NCI-H526 (cell line): ENCODE measurements at regions not wholly inside any gene's neighbourhood (a gene's known extent, or its start where the extent isn't known, plus 50 kb on each side); places are given as distances from the start of the nearest gene placed in this dataset.

Experiments used
- DNase-seq, 2 experiments: peaks; one replicate each; lab custom pipeline; 2025; lab: John Stamatoyannopoulos, UW

DNA sequence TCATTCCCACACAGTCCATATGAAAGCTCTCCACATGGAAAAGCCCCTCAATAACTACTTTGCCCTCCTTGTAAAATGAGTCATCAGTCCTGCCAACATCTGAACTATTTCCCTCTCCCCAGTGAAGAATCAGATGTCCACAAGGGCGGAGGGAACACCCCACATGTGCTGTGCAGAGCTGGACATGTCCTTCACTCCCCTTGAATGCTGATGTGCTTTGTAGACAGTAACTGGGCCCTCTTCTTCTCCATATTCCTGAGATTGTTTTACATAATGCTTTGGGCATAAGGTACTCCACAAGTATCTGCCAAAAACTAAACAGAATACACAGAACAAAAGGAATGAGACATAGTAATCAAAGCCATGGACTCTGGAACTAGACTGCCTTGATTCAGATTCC is 879.4 kb downstream of the BCL11A start:
- DNase-seq = no peak

DNA sequence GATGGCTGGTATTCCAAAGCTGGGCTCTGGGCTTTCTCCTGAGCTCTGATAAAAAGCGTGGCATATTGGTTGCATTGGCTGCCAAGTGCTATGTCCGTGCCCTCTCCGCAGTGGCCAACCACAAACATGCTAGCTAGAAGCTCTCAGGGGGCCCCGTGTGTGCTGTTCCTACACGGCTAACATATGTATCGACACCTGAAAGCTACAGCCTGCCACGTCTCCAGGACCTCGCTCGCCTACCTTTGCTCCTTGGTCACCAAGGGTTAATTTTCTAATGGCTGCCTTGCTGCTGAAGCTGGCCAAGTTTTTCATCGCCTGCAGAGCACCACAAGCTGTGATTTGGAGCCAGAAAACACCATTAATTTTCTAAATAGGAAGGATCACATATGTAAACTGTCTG is 888.4 kb downstream of the BCL11A start:
- DNase-seq = no peak

DNA sequence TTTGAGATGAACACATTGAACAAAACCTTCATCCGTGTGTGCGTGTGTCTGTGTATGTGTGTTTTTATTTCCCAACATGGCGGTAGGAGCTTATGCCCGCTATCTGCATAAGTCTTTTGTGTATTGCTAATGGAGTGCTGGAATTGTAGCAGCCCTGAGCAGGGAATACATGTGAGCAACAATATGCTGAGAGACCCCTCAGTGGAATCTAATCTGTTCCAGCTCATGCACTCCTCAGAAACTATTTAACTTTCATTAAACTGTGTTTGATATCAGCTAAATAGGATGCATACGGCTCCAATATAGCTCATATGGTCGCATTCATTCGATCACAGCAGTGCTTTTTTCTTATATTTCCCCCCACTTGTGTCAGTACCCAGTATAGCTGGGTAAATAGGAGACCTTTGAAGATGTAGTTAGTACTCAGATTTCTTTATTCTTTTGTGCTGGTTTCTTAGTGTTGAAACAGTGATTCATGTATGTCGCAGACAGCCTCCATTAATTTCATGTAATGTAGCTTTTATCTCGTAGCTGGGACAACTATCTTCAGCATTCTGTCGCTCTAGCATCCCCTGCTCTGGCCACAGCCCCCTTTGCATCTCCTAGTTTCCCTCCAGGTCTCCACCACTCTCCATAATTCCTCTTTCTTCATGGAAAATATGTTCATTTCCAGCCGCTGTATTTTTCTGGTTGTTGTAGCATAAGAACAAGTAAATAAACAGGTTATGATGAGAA is 891.2 kb downstream of the BCL11A start:
- no peak for DNase-seq

DNA sequence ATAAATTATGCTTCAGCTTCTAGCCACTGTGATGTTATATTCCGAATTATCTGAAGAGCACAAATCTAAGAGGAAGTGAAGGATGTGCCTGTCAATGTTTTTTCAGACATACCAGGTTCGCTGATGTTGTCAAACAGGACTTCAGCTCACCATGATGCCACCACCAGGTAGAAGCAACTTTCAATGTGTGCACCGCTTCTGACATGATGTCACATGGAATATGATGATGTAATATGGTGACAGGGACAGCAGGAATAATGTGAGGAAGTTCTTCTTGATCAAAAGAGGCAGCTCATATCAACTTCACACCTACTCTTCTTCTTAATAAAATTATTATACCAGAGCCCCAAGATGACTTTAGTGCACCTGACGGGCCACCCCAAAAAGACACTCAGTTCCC is 893.2 kb downstream of the BCL11A start:
- DNase-seq = no peak

DNA sequence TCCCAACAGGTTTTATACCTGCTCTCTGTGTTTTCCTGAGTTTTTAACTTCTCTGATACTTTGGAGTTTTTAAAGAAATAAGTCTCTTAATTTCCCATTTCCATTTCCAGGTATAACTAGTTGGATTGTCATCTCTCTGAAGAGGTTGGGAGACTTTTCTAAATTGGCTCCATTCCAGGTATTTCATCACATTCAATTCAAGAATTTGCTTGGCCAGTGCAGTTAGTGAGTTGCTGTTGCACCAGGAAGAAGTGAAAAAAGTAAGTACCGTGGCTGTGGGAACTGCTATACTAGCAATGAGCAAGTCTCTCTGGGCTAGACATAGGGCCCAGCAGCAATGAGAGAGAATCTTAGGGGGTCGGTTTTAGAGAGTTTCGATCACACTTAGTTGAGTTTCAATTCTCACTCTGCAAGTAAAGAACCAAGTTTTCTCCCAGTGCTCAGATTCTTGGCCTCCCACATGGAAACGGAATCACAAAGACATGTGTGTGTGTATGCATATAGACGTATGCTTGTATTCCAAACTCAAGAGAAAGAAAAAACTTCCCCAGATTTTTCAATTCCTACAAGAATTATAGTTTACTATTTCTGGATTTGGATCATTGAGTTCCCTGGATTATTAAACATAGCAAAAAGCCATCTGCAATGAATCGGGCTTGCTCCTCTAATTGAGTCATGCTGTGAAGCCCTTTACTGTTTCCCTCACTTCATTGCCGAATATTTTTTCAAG is 894.4 kb downstream of the BCL11A start:
- no peak for DNase-seq

DNA sequence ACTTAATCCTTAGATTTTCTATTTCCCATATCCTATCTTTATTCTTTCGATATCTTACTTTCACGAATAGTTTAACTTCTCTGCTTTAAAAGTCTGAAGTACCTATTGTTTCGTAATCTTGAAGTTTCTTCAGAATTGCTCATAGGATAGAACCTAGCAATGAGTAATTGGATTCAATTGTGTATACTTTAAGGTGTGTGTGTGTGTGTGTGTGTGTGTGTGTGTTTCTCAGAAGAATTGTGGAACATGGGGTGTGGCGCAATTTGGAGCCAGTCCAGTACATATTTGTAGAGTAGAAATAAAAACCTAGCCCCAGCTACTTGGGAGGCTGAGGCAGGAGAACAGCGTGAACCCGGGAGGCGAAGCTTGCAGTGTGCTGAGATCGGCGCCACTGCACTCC is 897.6 kb downstream of the BCL11A start:
- no peak for DNase-seq

DNA sequence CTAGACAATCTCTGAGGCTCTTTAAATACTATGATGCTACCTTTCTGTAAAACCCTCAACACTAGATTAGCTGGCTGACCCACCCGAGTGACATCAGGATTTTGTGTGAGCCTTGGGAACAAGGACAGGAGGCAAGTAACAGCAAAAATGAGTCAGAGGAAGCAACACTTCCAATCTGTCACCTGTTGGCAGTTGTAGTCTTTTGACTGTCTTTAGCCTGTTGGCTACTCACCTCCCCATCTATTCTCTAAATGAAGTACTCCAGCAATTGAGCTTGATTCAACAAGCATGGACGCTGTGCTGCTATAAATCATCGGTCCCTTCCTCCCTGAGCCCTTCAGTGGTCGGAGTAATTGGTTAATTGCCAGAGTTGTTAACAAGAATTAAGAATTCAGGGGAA is 898.7 kb downstream of the BCL11A start:
- no peak for DNase-seq

DNA sequence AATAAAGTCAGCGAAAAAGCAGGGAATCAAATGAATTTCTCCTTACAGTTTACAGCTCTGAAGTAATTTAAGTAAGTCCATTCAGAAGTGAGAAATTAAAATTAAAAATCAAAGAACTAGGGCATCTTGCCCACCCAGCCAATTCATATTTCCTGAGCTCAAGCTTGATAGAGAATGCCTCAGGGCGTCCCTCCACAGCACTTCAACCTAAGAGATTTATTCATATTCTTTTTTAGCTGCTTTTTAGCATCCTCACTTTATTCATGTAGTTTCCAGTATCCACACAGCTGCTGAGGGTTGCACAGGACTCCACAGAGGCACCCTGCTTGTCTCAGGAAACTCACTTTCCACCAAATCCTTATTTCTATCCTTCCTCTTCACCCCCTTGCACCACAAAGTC is 900.3 kb downstream of the BCL11A start:
- DNase-seq = no peak

DNA sequence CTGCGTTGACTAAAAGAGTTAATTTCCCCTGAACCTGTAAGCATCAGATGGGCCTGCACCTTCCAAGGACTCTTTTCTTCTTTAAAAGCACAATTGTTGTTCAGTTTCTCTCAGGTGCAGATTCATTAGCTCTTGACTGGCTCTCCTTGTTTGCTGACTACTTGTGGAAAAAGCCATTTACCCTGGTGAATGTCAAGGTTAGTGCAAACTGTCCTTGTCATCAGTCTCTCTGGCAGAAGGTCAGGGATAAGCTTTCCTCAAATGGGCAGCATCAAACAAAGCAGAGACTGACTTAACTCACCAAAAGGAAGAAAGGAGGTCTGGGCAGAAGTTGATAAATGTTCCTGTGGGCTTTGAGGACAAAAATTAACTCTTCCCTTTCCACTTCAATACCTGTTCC is 922.7 kb downstream of the BCL11A start:
- no peak for DNase-seq

DNA sequence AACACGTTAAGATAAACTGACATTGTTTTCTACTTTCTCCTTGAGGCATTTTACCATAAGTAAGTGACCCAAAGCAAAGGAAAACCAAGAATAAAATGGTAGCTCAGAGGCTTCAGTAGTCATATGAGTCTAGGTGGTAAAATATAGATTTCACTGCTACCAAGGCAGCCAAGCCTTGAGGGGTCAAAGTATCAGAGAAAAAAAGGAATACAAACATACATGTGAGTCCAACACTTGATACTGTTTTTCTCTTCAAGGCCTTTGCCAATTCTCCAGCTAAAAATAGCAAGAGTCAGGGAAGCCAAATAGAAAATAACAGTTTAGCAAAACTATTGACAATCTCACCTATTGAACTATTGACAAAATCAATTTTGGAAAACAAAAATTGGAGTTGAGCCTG is 925.9 kb downstream of the BCL11A start:
- DNase-seq = no peak

DNA sequence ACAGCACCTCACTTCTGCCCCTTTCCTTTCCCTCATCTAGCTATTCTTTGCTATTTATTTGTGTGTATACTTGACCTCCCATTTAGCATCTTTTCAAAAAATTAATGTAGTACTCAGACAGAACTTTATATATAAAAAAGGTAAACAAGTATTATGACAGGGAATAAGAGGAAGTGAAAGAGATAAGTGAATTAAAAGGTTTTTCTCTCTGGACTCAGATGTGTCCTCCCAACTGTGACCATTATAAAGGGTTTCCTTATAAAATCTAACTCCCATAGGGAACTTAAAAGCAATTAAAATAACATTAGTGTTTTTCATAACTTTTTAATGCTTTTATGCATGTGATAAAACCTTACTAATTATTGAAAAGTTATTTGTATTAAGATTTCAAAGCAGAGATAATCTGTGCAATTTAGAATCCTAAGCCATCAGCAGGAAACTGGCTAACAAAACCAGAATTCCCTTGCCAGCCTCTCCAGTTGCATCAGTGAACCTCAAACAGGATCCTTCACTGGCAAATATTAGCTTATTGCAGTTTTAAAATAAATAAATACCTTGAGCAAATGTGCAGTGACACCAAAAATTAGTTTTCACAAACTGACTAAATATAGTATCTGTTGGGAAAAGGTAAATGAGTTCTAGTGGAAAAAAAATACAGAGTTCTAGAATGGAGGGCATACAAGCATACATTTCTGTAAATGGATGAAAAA is 930.7 kb downstream of the BCL11A start:
- DNase-seq = no peak

DNA sequence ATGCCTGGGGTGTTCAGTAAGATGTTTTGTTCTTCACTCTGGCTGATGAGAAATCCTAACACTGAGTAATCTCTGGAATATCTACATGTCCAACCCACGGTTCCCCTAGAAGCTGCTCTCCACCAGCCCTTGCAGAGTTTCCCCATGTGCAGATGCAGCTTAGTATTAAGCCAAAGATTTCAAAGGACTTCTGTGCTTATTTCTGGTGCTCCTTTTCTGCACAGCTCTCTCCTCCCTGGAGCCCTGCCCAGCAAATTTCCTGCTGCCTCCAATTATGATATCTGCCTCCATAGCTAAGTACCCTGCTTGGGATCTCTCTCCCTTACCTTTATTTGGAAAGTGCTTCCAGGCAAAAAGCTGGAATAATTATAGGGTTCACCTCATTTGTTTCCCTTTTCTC is 949.3 kb downstream of the BCL11A start:
- no peak for DNase-seq

DNA sequence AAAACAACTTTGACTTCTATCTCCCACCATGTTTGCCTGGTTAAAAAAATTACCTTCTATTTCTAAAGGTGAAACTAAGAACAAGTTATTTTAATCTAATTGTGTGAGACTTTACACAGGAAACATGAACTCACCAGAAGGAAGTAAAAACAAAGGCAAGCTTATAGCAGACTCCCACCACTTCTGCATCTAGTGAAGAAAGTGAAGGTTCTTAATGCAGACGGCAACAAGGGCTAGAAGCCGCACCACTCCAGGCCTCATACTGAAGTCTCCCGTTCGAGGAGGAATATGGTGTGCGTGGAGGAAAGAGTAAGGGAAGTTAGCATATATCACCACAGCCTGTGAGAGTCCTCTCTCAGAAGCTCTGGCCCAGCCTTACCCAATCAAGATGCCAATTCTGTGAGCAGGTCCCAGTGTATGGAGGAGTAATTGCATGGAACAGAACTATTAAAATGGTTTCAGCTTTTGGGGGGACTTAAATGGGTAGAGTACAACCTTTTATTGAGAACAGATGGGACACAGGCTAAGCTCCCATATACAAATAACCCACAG is 958.7 kb downstream of the BCL11A start:
- DNase-seq = no peak

DNA sequence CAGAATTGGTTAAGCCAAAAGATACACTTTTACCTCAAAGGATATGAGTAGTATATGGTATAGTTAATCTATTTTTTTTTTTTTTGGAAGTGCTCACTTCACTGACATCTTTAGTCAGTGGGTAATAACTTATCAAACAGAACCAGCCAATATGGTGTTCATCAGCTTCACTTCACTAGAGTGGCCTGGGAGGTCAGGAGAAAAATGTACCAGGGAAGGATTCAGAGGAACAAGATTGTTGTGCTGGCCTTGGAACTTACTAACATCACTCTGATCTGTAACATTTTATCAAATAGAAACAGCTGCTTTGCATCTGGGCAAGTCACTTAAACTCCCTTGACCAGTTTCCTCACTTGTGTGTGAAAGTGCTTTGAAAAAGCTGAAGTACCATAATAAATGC is 962.7 kb downstream of the BCL11A start:
- DNase-seq = peak in 1 of 2 experiments; percentile 10

DNA sequence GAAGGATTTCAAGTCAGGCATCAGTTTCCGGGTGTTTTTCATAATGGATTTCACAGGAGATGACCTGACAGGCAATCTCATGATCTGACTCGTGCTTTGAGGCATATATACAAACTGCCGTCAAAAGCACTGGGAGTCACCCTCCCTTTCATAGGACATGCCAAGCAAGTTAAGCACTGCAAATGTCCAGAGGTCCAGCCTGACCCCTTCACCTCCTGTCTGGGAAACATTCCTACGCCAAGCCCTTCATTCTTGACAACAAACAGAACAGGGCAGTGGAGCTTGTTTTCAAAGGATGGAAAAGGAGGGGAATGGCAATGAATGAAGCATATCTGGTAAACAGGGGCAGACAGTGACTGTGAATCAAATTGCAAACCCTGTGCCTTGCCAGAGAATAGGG is 963.6 kb downstream of the BCL11A start:
- peak in 1 of 2 experiments; percentile 17 for DNase-seq

DNA sequence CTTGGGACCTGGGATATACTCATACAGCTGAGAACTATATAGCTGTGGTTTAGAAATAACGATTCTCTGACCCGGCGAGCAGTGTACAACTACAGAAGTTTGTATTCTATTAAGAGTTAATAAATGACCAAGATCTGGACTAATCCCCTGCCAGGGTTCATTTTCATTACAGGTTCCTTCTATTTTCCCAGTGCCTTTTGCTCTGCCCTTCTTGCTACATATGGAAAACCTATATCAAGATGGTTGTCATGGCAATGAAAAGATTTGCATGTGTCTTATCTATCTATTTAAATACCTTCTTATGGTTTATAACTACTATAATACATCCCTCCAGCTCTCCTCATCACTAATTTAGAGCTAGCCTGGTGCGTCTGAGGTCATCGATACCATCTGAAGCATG is 965.2 kb downstream of the BCL11A start:
- DNase-seq = peak; percentile 98 to 99

DNA sequence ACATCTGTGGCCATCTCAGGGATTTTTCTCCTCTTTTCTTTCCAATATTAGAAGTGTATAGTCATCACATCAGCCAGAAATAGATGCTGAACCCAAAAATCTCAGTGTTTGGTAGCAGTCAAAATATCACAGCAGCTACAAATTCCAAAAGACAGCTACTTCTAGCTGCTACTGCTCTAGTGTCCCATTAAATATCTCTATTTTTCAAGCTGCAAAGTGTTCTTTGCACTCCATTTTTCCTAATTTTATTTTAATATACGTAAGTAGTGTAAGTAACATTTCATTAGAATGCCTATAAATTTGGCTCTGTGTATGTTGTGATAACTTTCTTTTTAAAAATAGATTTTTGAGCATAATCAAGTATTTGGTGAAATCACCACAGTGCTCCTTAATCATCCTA is 967.3 kb downstream of the BCL11A start:
- DNase-seq = no peak

DNA sequence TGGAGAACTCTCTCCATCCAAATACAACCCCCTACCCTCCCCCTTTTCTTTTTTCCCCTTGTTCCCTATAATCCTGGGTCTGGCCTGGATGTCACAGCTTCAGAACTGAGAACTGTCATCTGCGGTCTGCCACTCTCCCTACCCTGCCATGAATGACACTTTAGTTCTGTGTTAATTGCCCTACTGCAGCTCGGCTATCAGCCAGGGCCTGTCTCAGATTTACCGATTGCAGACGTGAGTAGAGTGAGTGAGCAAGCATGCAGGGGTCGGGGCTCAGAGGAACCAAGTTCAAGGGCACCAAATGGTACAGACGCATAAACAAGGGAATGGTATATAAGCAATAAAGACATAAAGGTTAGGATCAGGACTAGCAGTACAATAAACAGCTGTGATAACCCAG is 967.8 kb downstream of the BCL11A start:
- DNase-seq = no peak

DNA sequence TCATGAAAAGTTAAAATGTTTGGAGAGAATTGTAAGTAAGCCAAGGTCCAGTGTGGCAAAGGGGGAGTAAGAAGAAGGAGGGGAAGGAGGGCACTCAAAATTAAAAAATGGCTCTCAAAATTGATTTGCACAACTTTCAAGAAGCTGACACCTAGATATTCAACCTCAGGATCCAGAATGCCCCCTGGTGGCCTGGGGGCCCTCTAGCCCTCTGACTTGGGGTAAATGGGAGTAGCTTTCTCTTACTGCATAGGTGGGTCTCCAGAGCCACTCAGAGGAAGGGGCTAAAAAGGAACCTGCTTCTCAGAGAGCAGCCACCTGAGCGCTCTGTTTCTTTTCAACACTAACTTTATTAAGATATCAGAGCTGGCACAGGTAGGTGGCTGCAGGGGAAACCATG is 968.5 kb downstream of the BCL11A start:
- DNase-seq = peak; percentile 27 to 56

DNA sequence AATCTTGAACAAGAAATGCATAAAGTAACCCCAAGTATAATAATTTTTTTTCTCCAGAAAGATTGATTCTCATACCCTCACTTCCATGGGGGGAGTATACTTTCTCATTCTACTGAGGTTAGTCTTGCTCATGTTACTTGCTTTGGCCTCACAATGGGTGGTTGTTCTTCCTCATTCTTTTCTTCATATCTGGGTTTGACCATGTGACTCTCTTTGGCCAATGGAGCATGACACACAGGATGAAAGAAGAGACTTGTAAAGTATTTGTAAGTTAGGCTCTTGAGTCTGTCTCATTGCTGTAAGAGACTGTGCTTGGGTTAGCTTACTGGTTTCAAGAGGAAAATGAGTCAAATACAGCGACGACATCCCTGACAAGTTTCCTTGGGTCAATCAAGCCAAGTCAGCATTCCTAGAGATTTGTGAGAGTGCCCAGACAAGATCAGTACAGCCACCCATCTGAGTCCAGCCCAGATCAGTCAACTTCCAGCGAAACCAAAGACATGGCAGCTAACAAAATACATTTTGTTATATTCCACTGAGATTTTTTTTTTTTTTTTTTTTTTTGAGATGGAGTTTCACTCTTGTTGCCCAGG is 970.2 kb downstream of the BCL11A start:
- DNase-seq = no peak

DNA sequence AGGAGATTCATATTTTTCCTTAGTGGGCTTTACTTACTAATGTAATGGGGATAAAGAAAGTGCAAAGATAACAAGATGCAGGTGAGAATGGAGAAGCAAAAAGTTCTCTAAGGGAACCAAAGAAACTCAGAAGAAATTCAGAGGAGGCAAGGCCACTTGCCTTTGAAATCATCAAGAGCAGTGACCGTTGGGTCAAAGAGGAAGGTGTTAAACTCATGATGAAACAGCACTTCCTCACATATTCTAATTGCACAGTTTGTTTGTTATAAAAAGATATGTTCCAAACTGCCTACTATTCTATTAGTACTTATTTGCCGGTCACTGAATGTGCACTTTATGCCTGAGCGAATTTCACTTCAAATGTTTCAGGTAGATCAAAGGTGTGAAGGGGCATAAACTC is 975.1 kb downstream of the BCL11A start:
- no peak for DNase-seq

DNA sequence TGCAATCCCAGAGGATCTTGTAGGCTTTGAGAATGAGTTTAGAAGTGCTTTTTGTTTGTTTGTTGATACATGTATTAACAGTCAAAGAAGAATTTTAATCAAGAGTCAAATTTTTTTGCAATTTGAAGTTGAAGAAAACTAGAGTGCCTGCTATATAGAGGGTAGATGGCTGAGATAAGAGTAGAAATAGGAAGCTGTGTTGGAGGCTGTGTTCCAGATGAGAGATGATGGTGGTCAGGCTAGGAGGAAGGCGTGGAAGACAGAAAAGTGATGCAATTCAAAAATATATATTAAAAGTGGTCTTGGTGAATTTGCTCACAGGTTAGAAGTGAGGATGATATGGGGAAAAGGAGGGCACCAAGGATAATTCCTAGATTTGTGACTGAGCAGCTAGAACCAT is 978.3 kb downstream of the BCL11A start:
- no peak for DNase-seq
